Ovary (tissue), 7 donors: ENCODE measurements at regions not wholly inside any gene's neighbourhood (a gene's known extent, or its start where the extent isn't known, plus 50 kb on each side); places are given as distances from the start of the nearest gene placed in this dataset.

Source experiments
- DNase-seq, 5 donors: peaks; one replicate each; pipeline ENCODE4 v3.0.0-alpha.2; 2019 to 2020
- H3K27ac ChIP-seq, 2 donors: fragments of 200-600 bp; one replicate each; pipeline versions ENCODE4 v1.5.1 to v1.8.0; 2019 to 2022
- H3K27me3 ChIP-seq: fragments of 200-600 bp; one replicate; pipeline ENCODE4 v1.8.0; 2022
- H3K36me3 ChIP-seq: fragments of 200-600 bp; sonication (generic); one replicate; pipeline ENCODE4 v1.5.1; 2019
- H3K4me1 ChIP-seq: one replicate; pipeline ENCODE4 v1.8.1; 2013; ENCODE audit warnings: mild to moderate bottlenecking, moderate library complexity; ENCODE audit not compliant: insufficient read depth
- H3K4me3 ChIP-seq: fragments of 200-600 bp; sonication (generic); one replicate; pipeline ENCODE4 v1.5.1; 2017
- H3K9me3 ChIP-seq, 2 donors: fragments of 200-600 bp in 1 of 2; sonication (generic) in 1 of 2; one replicate each; pipeline versions ENCODE4 v1.5.1 to v1.8.1; 2013 to 2019; ENCODE audit warnings: mild to moderate bottlenecking in 1 of 2, moderate library complexity in 1 of 2
- EP300 ChIP-seq: sonication (generic); formaldehyde crosslinking; IDR thresholded peaks from one replicate; pipeline ENCODE4 v1.6.1; 2017; ENCODE audit warnings: antibody characterized with exemption
- POLR2A ChIP-seq: fragments of 450-650 bp; IDR thresholded peaks from one replicate; pipeline ENCODE4 v1.6.1; 2017; ENCODE audit warnings: antibody characterized with exemption, mild to moderate bottlenecking, moderate library complexity
- WGBS, 3 donors: extraction: QIAGEN DNeasy Blood & Tissue Kit in 1 of 3; methylation state at CpG; one replicate each; pipeline versions ENCODE4 v1.1.5 to v1.1.7; 2013 to 2017; 5-methylcytosine and 5-hydroxymethylcytosine counted together
- intact Hi-C, 4 donors: fragments of 100-400 bp; cut with DNase I; formaldehyde crosslinking; loops; one replicate each; pipeline versions ENCODE4 v1.11.0 to v1.15.1; 2022 to 2023
- TF ChIP-seq, protein P1 (sequence below), 3 donors: fragments of 450-650 bp in 2 of 3; fragments of 200-600 bp in 1 of 3; IDR thresholded peaks; one replicate each; pipeline versions ENCODE4 v1.5.1 to v1.8.0; 2016 to 2022; ENCODE audit warnings: antibody characterized with exemption in 3 of 3, mild to moderate bottlenecking in 1 of 3
- donor health status: DM: no; HTN: no; CAD: no; lungs with moderate emphysema.
- donor health status: DM: no; HTN: no; CAD: no.
- donor health status: Bipolar disorder and iron deficiency.
- donor health status: DM: no; HTN: no; CAD: no.
- donor health status: DM: yes; HTN: yes; CAD: no.

DNA sequence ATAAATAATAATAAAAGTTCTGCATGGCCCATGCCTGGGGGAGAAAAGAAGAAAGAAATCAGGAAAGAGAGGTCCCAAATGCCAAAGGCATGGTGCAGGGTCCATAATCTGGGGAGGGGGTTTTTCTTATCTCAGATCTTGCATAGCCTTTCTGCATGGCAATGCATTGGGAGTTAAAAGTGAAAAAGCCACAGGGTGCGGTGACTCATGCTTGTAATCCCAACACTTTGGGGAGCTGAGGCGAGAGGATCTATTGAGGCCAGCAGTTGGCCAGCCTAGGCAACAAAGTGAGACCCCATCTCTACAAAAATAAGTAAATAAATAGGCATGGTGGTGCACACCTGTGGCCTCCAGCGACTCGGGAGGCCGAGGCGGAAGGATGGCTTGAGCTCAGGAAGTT lies 76.8 kb upstream of the GATA2 start:
- no peaks in the 10 kb centered on the region for H3K4me1 ChIP-seq
- DNase-seq = no peak
- intact Hi-C loops = no loop called here
- no peaks in the 10 kb centered on the region for H3K36me3 ChIP-seq
- H3K9me3 ChIP-seq = no peaks in the 10 kb centered on the region
- 91 to 94% (median 91%) methylated on average over 6 of the region's 6 CpGs for WGBS, 3 donors
- H3K4me3 ChIP-seq = no peak overlapping the region
- no peak overlapping the region for H3K27ac ChIP-seq
- TF ChIP-seq EP300 = no peak
- TF ChIP-seq, protein P1, sequence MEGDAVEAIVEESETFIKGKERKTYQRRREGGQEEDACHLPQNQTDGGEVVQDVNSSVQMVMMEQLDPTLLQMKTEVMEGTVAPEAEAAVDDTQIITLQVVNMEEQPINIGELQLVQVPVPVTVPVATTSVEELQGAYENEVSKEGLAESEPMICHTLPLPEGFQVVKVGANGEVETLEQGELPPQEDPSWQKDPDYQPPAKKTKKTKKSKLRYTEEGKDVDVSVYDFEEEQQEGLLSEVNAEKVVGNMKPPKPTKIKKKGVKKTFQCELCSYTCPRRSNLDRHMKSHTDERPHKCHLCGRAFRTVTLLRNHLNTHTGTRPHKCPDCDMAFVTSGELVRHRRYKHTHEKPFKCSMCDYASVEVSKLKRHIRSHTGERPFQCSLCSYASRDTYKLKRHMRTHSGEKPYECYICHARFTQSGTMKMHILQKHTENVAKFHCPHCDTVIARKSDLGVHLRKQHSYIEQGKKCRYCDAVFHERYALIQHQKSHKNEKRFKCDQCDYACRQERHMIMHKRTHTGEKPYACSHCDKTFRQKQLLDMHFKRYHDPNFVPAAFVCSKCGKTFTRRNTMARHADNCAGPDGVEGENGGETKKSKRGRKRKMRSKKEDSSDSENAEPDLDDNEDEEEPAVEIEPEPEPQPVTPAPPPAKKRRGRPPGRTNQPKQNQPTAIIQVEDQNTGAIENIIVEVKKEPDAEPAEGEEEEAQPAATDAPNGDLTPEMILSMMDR (IDR thresholded peaks at IDR 0.05) = no peak
- no peak for TF ChIP-seq POLR2A
- H3K27me3 ChIP-seq = no peaks in the 10 kb centered on the region

DNA sequence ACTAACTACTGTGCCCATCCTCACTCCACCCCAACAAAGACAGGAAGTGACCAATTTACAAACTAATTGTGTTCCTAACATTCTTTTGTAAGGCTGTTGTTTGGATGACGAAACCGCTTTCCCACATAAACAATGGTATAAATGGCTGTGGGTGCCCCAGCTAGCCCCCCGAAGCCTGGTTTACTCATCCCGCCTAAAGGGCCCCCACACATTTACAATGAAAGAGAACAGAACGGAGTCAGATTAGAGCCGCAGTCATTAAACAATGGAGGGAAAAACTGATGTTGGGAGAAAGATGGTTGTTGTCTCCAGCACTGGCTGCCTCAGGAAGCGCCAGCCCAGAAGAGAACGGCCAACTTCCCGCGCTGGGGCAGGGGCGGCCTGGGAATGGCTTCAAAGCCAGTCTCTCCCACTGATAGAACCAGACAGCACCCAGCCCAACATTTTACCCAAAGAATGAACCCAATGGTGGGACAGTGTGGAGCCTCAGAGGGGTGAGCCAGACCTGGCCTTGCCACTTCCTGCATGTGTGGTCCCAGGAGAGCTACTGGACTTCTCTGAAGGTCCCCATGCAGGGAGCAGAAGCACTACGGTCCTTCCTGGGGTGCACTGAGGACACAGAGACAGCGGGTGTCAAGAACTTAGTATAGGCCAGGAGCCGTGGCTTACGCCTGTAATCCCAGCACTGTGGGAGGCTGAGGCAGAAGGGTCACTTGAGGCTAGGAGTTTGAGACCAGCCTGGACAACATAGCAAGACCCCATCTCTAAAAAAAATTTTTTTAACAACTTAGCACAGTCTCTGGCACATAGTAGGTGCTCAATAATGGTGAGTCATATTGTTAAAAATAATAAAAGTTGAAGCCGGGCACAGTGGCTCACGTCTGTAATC lies 75.8 kb upstream of the GATA2 start:
- no peaks in the 10 kb centered on the region for H3K9me3 ChIP-seq
- intact Hi-C loops = no loop called here
- H3K4me3 ChIP-seq = no peak overlapping the region
- WGBS, 3 donors = 75 to 79% (median 77%) methylated on average over 17 of the region's 17 CpGs
- H3K36me3 ChIP-seq = no peaks in the 10 kb centered on the region
- TF ChIP-seq EP300 = no peak
- TF ChIP-seq POLR2A = no peak
- TF ChIP-seq, protein P1 (IDR thresholded peaks at IDR 0.05) = no peak
- H3K27me3 ChIP-seq = no peaks in the 10 kb centered on the region
- H3K4me1 ChIP-seq = no peaks in the 10 kb centered on the region
- DNase-seq = no peak
- H3K27ac ChIP-seq = no peak overlapping the region

- H3K4me3 ChIP-seq = no peak overlapping the region
- intact Hi-C loops = no loop called here
- TF ChIP-seq, protein P1 (IDR thresholded peaks at IDR 0.05) = no peak
- no peak for TF ChIP-seq EP300
- TF ChIP-seq POLR2A = no peak
Observed at GRCh38 chr3:128567705-128568356, 74.8 kb upstream of the GATA2 start.

DNA sequence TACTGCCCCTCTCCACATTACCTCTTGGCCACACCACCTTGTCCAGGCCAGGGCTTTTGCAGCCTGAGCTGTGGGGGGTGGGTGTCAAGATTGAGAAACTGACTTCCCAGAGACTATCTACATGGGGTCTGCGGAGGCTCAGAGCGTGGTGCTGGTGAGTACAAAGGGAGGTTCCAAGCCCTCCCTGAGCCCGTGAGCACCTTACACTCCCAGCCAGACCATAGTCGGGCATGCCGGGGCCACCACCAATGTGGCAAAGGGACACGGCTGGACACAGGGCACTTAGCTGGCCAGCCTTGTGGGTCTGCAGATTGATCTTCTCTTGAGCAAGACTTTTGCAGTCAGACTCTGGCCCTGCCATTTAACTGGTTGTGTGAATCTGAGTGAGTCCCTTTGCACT lies 74.1 kb upstream of the GATA2 start:
- intact Hi-C loops = no loop called here

More at GRCh38 chr3:128567705-128568356, 74.8 kb upstream of the GATA2 start:
- WGBS, 3 donors = 79 to 86% (median 80%) methylated on average over 12 of the region's 12 CpGs
- Histone ChIP-seq H3K27me3 (no peaks in the 10 kb centered on the region), H3K9me3 (no peaks in the 10 kb centered on the region), H3K27ac (no peak overlapping the region), H3K4me1 (no peaks in the 10 kb centered on the region), H3K36me3 (no peaks in the 10 kb centered on the region)
- DNase-seq = no peak

More for the DNA sequence above, 74.1 kb upstream of the GATA2 start:
- no peaks in the 10 kb centered on the region for H3K9me3 ChIP-seq
- no peaks in the 10 kb centered on the region for H3K27me3 ChIP-seq
- DNase-seq = no peak
- H3K4me3 ChIP-seq = no peak overlapping the region
- H3K4me1 ChIP-seq = no peaks in the 10 kb centered on the region
- H3K27ac ChIP-seq = no peak overlapping the region
- TF ChIP-seq EP300 (no peak), POLR2A (no peak)
- TF ChIP-seq, protein P1 (IDR thresholded peaks at IDR 0.05) = no peak
- no peaks in the 10 kb centered on the region for H3K36me3 ChIP-seq
- WGBS, 3 donors = 94 to 96% (median 94%) methylated on average over 6 of the region's 6 CpGs
